ENCODE measurements at regions not wholly inside any gene's neighbourhood (a gene's known extent, or its start where the extent isn't known, plus 50 kb on each side); places are given as distances from the start of the nearest gene placed in this dataset.

- TF ChIP-seq POLR2A (IDR thresholded peaks at IDR 0.05; ENCODE audit: low read depth, low read length) (no peak), POLR2AphosphoS5 (IDR thresholded peaks at IDR 0.05; ENCODE audit: low read depth, low read length) (no peak), PAX5 (IDR thresholded peaks at IDR 0.05; ENCODE audit: insufficient read depth, low read length, severe bottlenecking) (no peak), TAF1 (IDR thresholded peaks at IDR 0.05; ENCODE audit: low read depth, low read length) (no peak), SPI1 (IDR thresholded peaks at IDR 0.05; ENCODE audit: low read depth, low read length) (no peak)
These were observed 69.8 kb upstream of the PHACTR2 start for GRCh38 chr6:143607974-143608373.

Measured in GM12891 (cell line).